Mesenchymal stem cell (in vitro differentiated cells and primary cell): ENCODE measurements at regions not wholly inside any gene's neighbourhood (a gene's known extent, or its start where the extent isn't known, plus 50 kb on each side); places are given as distances from the start of the nearest gene placed in this dataset.

ENCODE experiments used
- DNase-seq: peaks from one replicate; pipeline ENCODE4 v3.0.0-alpha.2; 2013
- H2AFZ ChIP-seq: one replicate; pipeline ENCODE4 v1.6.1; 2013; ENCODE audit warnings: low read depth, mild to moderate bottlenecking, control low read depth, inconsistent platforms, low read length, moderate library complexity
- H2AK5ac ChIP-seq: 2 replicates; pipeline ENCODE4 v1.6.1; 2013; ENCODE audit warnings: low read length, moderate library complexity, mild to moderate bottlenecking, inconsistent platforms; ENCODE audit not compliant: severe bottlenecking
- H2BK120ac ChIP-seq: one replicate; pipeline ENCODE4 v1.6.1; 2013; ENCODE audit warnings: low read depth, mild to moderate bottlenecking, inconsistent platforms, low read length, moderate library complexity
- H2BK12ac ChIP-seq, 2 experiments: one replicate each; pipeline ENCODE4 v1.6.1; 2013; ENCODE audit warnings: inconsistent platforms in 2 of 2, low read length in 2 of 2, mild to moderate bottlenecking in 2 of 2, moderate library complexity in 2 of 2, control low read depth in 1 of 2
- H2BK15ac ChIP-seq: one replicate; pipeline ENCODE4 v1.6.1; 2013; ENCODE audit warnings: mild to moderate bottlenecking, low read depth, inconsistent platforms; ENCODE audit not compliant: poor library complexity, severe bottlenecking
- H2BK5ac ChIP-seq: 2 replicates; pipeline ENCODE4 v1.6.1; 2013; ENCODE audit warnings: low read depth, mild to moderate bottlenecking, low read length, control low read depth, inconsistent platforms; ENCODE audit not compliant: poor library complexity, severe bottlenecking
- H3K14ac ChIP-seq, 2 experiments: one replicate each; pipeline ENCODE4 v1.6.1; 2013; ENCODE audit warnings: inconsistent platforms in 2 of 2, low read length in 2 of 2, control low read depth in 1 of 2, mild to moderate bottlenecking in 1 of 2, moderate library complexity in 1 of 2
- H3K18ac ChIP-seq, 2 experiments: one replicate each; pipeline ENCODE4 v1.6.1; 2013; ENCODE audit warnings: inconsistent platforms in 2 of 2, low read length in 2 of 2, control low read depth in 1 of 2, low read depth in 1 of 2, mild to moderate bottlenecking in 1 of 2
- H3K23ac ChIP-seq, 2 experiments: one replicate each; pipeline ENCODE4 v1.6.1; 2013; ENCODE audit warnings: inconsistent platforms in 2 of 2, low read length in 2 of 2, mild to moderate bottlenecking in 2 of 2, moderate library complexity in 2 of 2, control low read depth in 1 of 2
- H3K27ac ChIP-seq: 2 replicates; pipeline ENCODE4 v1.5.1; 2013; ENCODE audit warnings: mild to moderate bottlenecking, moderate library complexity, low read length, control low read depth, inconsistent platforms; ENCODE audit not compliant: poor library complexity, severe bottlenecking
- H3K27me3 ChIP-seq, 2 experiments: 2 replicates each; pipeline versions ENCODE4 v1.6.1 to v1.7.0; 2013; ENCODE audit warnings: low read length in 2 of 2, mild to moderate bottlenecking in 2 of 2, moderate library complexity in 2 of 2, control low read depth in 1 of 2, inconsistent platforms in 1 of 2; ENCODE audit not compliant: control insufficient read depth in 1 of 2, insufficient read depth in 1 of 2
- H3K36me3 ChIP-seq, 2 experiments: 2 replicates each; pipeline versions ENCODE4 v1.6.1 to v1.7.0; 2013; ENCODE audit warnings: low read length in 2 of 2, control low read depth in 1 of 2, inconsistent platforms in 1 of 2, low read depth in 1 of 2, mild to moderate bottlenecking in 1 of 2; ENCODE audit not compliant: insufficient read depth in 2 of 2, control insufficient read depth in 1 of 2
- H3K4ac ChIP-seq, 2 experiments: one replicate each; pipeline ENCODE4 v1.6.1; 2013; ENCODE audit warnings: inconsistent platforms in 2 of 2, low read length in 2 of 2, mild to moderate bottlenecking in 2 of 2, moderate library complexity in 2 of 2, control low read depth in 1 of 2, low read depth in 1 of 2
- H3K4me1 ChIP-seq: 2 replicates; pipeline ENCODE4 v1.6.1; 2013; ENCODE audit warnings: low read depth, low read length, control low read depth; ENCODE audit not compliant: control insufficient read depth, insufficient read depth
- H3K4me2 ChIP-seq: 2 replicates; pipeline ENCODE4 v1.6.1; 2013; ENCODE audit warnings: low read length, mild to moderate bottlenecking, inconsistent platforms; ENCODE audit not compliant: poor library complexity, severe bottlenecking
- H3K4me3 ChIP-seq, 2 experiments: 2 replicates each; pipeline versions ENCODE4 v1.5.1 to v1.7.0; 2013; ENCODE audit warnings: low read length in 2 of 2, mild to moderate bottlenecking in 2 of 2, control low read depth in 1 of 2, low read depth in 1 of 2; ENCODE audit not compliant: insufficient read depth in 1 of 2
- H3K79me1 ChIP-seq: replicated peaks from 2 replicates; pipeline ENCODE4 v1.6.1; 2013; ENCODE audit warnings: mild to moderate bottlenecking, control low read depth, low read length, inconsistent platforms; ENCODE audit not compliant: poor library complexity, severe bottlenecking
- H3K9ac ChIP-seq: 2 replicates; pipeline ENCODE4 v1.7.0; 2013; ENCODE audit warnings: mild to moderate bottlenecking, low read length, moderate library complexity
- H3K9me3 ChIP-seq: 2 replicates; pipeline ENCODE4 v1.7.0; 2013; ENCODE audit warnings: mild to moderate bottlenecking, low read length; ENCODE audit not compliant: control insufficient read depth
- H4K8ac ChIP-seq: one replicate; pipeline ENCODE4 v1.6.1; 2013; ENCODE audit warnings: inconsistent platforms, mild to moderate bottlenecking, low read length, moderate library complexity
- H4K91ac ChIP-seq: one replicate; pipeline ENCODE4 v1.6.1; 2013; ENCODE audit warnings: mild to moderate bottlenecking, low read length, inconsistent platforms
- WGBS: methylation state at CpG from one replicate; pipeline ENCODE4 v1.1.7; 2013; ENCODE audit warnings: mixed read lengths; 5-methylcytosine and 5-hydroxymethylcytosine counted together

GRCh38 chr3:80094589-80094988 lies 326.8 kb upstream of the ROBO1 start:
- Histone ChIP-seq H3K4ac (no peak overlapping the region), H2BK12ac (no peak overlapping the region), H3K4me1 (no peaks in the 10 kb centered on the region), H2BK15ac (no peak overlapping the region), H3K27me3 (no peaks in the 10 kb centered on the region), H4K91ac (no peak overlapping the region), H3K36me3 (no peaks in the 10 kb centered on the region), H2AFZ (no peak overlapping the region), H3K4me2 (no peak overlapping the region), H2BK120ac (no peak overlapping the region), H3K79me1 (no peaks in the 10 kb centered on the region), H3K9ac (no peak overlapping the region), H4K8ac (no peak overlapping the region), H3K27ac (no peak overlapping the region), H3K23ac (no peak overlapping the region), H3K14ac (no peak overlapping the region), H3K18ac (no peak overlapping the region), H2BK5ac (no peak overlapping the region), H3K4me3 (no peak overlapping the region), H2AK5ac (no peak overlapping the region), H3K9me3 (no peaks in the 10 kb centered on the region)
- WGBS = no CpG with 5 or more reads among the region's 1 CpG
- DNase-seq = no peak

GRCh38 chr3:80087767-80088166 lies 320.0 kb upstream of the ROBO1 start:
- Histone ChIP-seq H2BK120ac (no peak overlapping the region), H3K14ac (no peak overlapping the region)

GRCh38 chr3:80086426-80086825 lies 318.6 kb upstream of the ROBO1 start:
- no peak overlapping the region for H2AFZ ChIP-seq
- no peaks in the 10 kb centered on the region for H3K79me1 ChIP-seq
- H3K4me3 ChIP-seq = no peak overlapping the region
- H3K4me2 ChIP-seq = no peak overlapping the region
- no peak overlapping the region for H2BK15ac ChIP-seq
- H3K9me3 ChIP-seq = no peaks in the 10 kb centered on the region
- no peak overlapping the region for H4K8ac ChIP-seq
- H3K18ac ChIP-seq = no peak overlapping the region
- no peak overlapping the region for H4K91ac ChIP-seq
- no peak overlapping the region for H3K14ac ChIP-seq
- H3K36me3 ChIP-seq = no peaks in the 10 kb centered on the region
- no peak overlapping the region for H2AK5ac ChIP-seq
- no peaks in the 10 kb centered on the region for H3K27me3 ChIP-seq
- H2BK120ac ChIP-seq = no peak overlapping the region
- DNase-seq = no peak
- no peak overlapping the region for H3K4ac ChIP-seq
- no peak overlapping the region for H3K23ac ChIP-seq
- H2BK5ac ChIP-seq = no peak overlapping the region
- no peak overlapping the region for H3K27ac ChIP-seq
- no peak overlapping the region for H2BK12ac ChIP-seq
- H3K9ac ChIP-seq = no peak overlapping the region
- no peaks in the 10 kb centered on the region for H3K4me1 ChIP-seq

More at GRCh38 chr3:80087767-80088166, 320.0 kb upstream of the ROBO1 start:
- no peak overlapping the region for H2BK12ac ChIP-seq
- no peaks in the 10 kb centered on the region for H3K79me1 ChIP-seq
- H2BK5ac ChIP-seq = no peak overlapping the region
- no peak overlapping the region for H3K23ac ChIP-seq
- no peaks in the 10 kb centered on the region for H3K4me1 ChIP-seq
- H4K8ac ChIP-seq = no peak overlapping the region
- H3K4me2 ChIP-seq = no peak overlapping the region
- H3K36me3 ChIP-seq = no peaks in the 10 kb centered on the region
- H3K9me3 ChIP-seq = no peaks in the 10 kb centered on the region
- H2AK5ac ChIP-seq = no peak overlapping the region
- H3K18ac ChIP-seq = no peak overlapping the region
- H3K9ac ChIP-seq = peak overlapping the region; percentile 17
- H3K4ac ChIP-seq = no peak overlapping the region
- H4K91ac ChIP-seq = no peak overlapping the region
- H3K27ac ChIP-seq = peak overlapping the region; percentile 74
- H2BK15ac ChIP-seq = no peak overlapping the region
- peak; percentile 20 for DNase-seq
- no peak overlapping the region for H2AFZ ChIP-seq
- no peak overlapping the region for H3K4me3 ChIP-seq
- WGBS = no CpG with 5 or more reads among the region's 1 CpG
- no peaks in the 10 kb centered on the region for H3K27me3 ChIP-seq

GRCh38 chr3:80079886-80080285 lies 312.1 kb upstream of the ROBO1 start:
- Histone ChIP-seq H3K4me1 (no peaks in the 10 kb centered on the region), H3K27ac (no peak overlapping the region), H4K8ac (no peak overlapping the region), H3K4me2 (no peak overlapping the region), H3K14ac (no peak overlapping the region), H3K36me3 (no peaks in the 10 kb centered on the region), H2AK5ac (no peak overlapping the region), H2BK5ac (no peak overlapping the region), H4K91ac (no peak overlapping the region), H2BK15ac (no peak overlapping the region), H3K23ac (no peak overlapping the region), H3K27me3 (no peaks in the 10 kb centered on the region), H2AFZ (no peak overlapping the region), H2BK120ac (no peak overlapping the region), H3K4me3 (no peak overlapping the region), H3K9me3 (no peaks in the 10 kb centered on the region), H3K18ac (no peak overlapping the region), H3K79me1 (no peaks in the 10 kb centered on the region), H3K9ac (no peak overlapping the region), H3K4ac (no peak overlapping the region), H2BK12ac (no peak overlapping the region)
- DNase-seq = no peak
